HG03439 (cell line): ENCODE measurements at regions not wholly inside any gene's neighbourhood (a gene's known extent, or its start where the extent isn't known, plus 50 kb on each side); places are given as distances from the start of the nearest gene placed in this dataset.

Source experiments
- ATAC-seq: cut with Tn5 transposase; IDR thresholded peaks from one replicate; pipeline ENCODE4 v1.9.1; 2021; ENCODE audit warnings: mild to moderate bottlenecking, moderate library complexity; ENCODE audit not compliant: unreplicated experiment

- ATAC-seq = no peak
Observed at GRCh38 chr5:104751969-104752368, 1189.4 kb upstream of the NUDT12 start.

GRCh38 chr5:104739905-104740304 is 1177.3 kb upstream of the NUDT12 start:
- no peak for ATAC-seq

GRCh38 chr5:104739503-104739902 is 1176.9 kb upstream of the NUDT12 start:
- no peak for ATAC-seq

GRCh38 chr5:104736073-104736472 is 1173.5 kb upstream of the NUDT12 start:
- no peak for ATAC-seq

- no peak for ATAC-seq
Observed at GRCh38 chr5:104734046-104734445, 1171.5 kb upstream of the NUDT12 start.

GRCh38 chr5:104733063-104733669 is 1170.6 kb upstream of the NUDT12 start:
- ATAC-seq = no peak

- no peak for ATAC-seq
Observed at GRCh38 chr5:104731331-104731730, 1168.7 kb upstream of the NUDT12 start.

GRCh38 chr5:104708027-104708426 is 1145.4 kb upstream of the NUDT12 start:
- ATAC-seq = no peak

GRCh38 chr5:104706600-104706999 is 1144.0 kb upstream of the NUDT12 start:
- no peak for ATAC-seq

GRCh38 chr5:104702212-104702611 is 1139.6 kb upstream of the NUDT12 start:
- no peak for ATAC-seq

GRCh38 chr5:104699438-104699837 is 1136.8 kb upstream of the NUDT12 start:
- ATAC-seq = no peak

GRCh38 chr5:104661256-104661655 is 1098.7 kb upstream of the NUDT12 start:
- ATAC-seq = no peak

GRCh38 chr5:104659497-104659896 is 1096.9 kb upstream of the NUDT12 start:
- no peak for ATAC-seq

- ATAC-seq = no peak
Observed at GRCh38 chr5:104652271-104652861, 1089.8 kb upstream of the NUDT12 start.

GRCh38 chr5:104650313-104651055 is 1087.9 kb upstream of the NUDT12 start:
- no peak for ATAC-seq

- ATAC-seq = no peak
Observed at GRCh38 chr5:104646416-104646815, 1083.8 kb upstream of the NUDT12 start.

GRCh38 chr5:104643320-104643719 is 1080.7 kb upstream of the NUDT12 start:
- ATAC-seq = no peak

- no peak for ATAC-seq
Observed at GRCh38 chr5:104635227-104635626, 1072.6 kb upstream of the NUDT12 start.

- no peak for ATAC-seq
Observed at GRCh38 chr5:104628911-104629310, 1066.3 kb upstream of the NUDT12 start.

GRCh38 chr5:104626122-104626521 is 1063.5 kb upstream of the NUDT12 start:
- ATAC-seq = no peak

- ATAC-seq = no peak
Observed at GRCh38 chr5:104612005-104612404, 1049.4 kb upstream of the NUDT12 start.

GRCh38 chr5:104611135-104611767 is 1048.7 kb upstream of the NUDT12 start:
- no peak for ATAC-seq
